Fibroblast of lung (primary cell): ENCODE measurements at regions not wholly inside any gene's neighbourhood (a gene's known extent, or its start where the extent isn't known, plus 50 kb on each side); places are given as distances from the start of the nearest gene placed in this dataset.

ENCODE experiments used
- DNase-seq, 2 donors: peaks; one replicate each; pipeline versions ENCODE4 v3.0.0 to v3.0.0-alpha.2; 2010; ENCODE audit warnings: low read depth in 2 of 2
- H2AFZ ChIP-seq: 2 replicates; pipeline ENCODE4 v1.5.1; 2012; ENCODE audit warnings: low read length, control low read depth, inconsistent platforms
- H3K27ac ChIP-seq: 2 replicates; pipeline ENCODE4 v1.5.1; 2011; ENCODE audit warnings: low read length, control low read depth; ENCODE audit not compliant: insufficient read depth
- H3K27me3 ChIP-seq: 2 replicates; pipeline ENCODE4 v1.5.1; 2011; ENCODE audit warnings: mild to moderate bottlenecking, low read length; ENCODE audit not compliant: control insufficient read depth, insufficient read depth
- H3K36me3 ChIP-seq: 2 replicates; pipeline ENCODE4 v1.5.1; 2011; ENCODE audit warnings: low read length; ENCODE audit not compliant: control insufficient read depth, insufficient read depth
- H3K4me1 ChIP-seq: 2 replicates; pipeline ENCODE4 v1.5.1; 2011; ENCODE audit warnings: low read length; ENCODE audit not compliant: control insufficient read depth, insufficient read depth; ENCODE audit errors: extremely low read depth
- H3K4me2 ChIP-seq: 2 replicates; pipeline ENCODE4 v1.5.1; 2011; ENCODE audit warnings: low read length, control low read depth; ENCODE audit not compliant: insufficient read depth; ENCODE audit errors: extremely low read depth
- H3K4me3 ChIP-seq, 4 experiments: fragments of 200-600 bp in 1 of 4; sonication (generic) in 1 of 4; replicated peaks in 1 of 4; 2 replicates each; pipeline ENCODE4 v1.5.1; 2011 to 2016; ENCODE audit warnings: low read length in 4 of 4, low read depth in 3 of 4, mild to moderate bottlenecking in 3 of 4, control low read depth in 2 of 4, inconsistent platforms in 1 of 4, mixed read lengths in 1 of 4; ENCODE audit not compliant: insufficient read depth in 1 of 4; ENCODE audit errors: control extremely low read depth in 1 of 4
- H3K79me2 ChIP-seq: 2 replicates; pipeline ENCODE4 v1.5.1; 2012; ENCODE audit warnings: mild to moderate bottlenecking, low read length, inconsistent platforms; ENCODE audit not compliant: control insufficient read depth, insufficient read depth
- H3K9ac ChIP-seq: 2 replicates; pipeline ENCODE4 v1.5.1; 2011; ENCODE audit warnings: mild to moderate bottlenecking, low read length, control low read depth; ENCODE audit not compliant: insufficient read depth
- H3K9me3 ChIP-seq: 2 replicates; pipeline ENCODE4 v1.5.1; 2012; ENCODE audit warnings: low read depth, low read length; ENCODE audit not compliant: control insufficient read depth, insufficient read depth
- H4K20me1 ChIP-seq: 2 replicates; pipeline ENCODE4 v1.5.1; 2011; ENCODE audit warnings: low read length; ENCODE audit not compliant: control insufficient read depth, insufficient read depth; ENCODE audit errors: extremely low read depth
- CTCF ChIP-seq, 2 donors: IDR thresholded peaks in 1 of 2; conservative IDR thresholded peaks in 1 of 2; 1 replicate in 1 of 2; 2 replicates in 1 of 2; pipeline ENCODE4 v1.5.1; 2011 to 2012; ENCODE audit warnings: low read length in 2 of 2, control low read depth in 1 of 2, inconsistent platforms in 1 of 2, low read depth in 1 of 2, mild to moderate bottlenecking in 1 of 2
- EZH2 ChIP-seq: IDR thresholded peaks from 2 replicates; pipeline ENCODE4 v1.5.1; 2012; ENCODE audit warnings: low read length, control low read depth, mild to moderate bottlenecking; ENCODE audit errors: missing control alignments

GRCh38 chr22:49158741-49159564 lies 668.7 kb downstream of the BRD1 start:
- Histone ChIP-seq H3K9me3 (no peaks in the 10 kb centered on the region), H2AFZ (no peak overlapping the region), H3K9ac (no peak overlapping the region), H3K4me3 (no peak overlapping the region), H3K36me3 (no peaks in the 10 kb centered on the region), H3K4me2 (no peak overlapping the region), H3K4me1 (no peaks in the 10 kb centered on the region), H3K79me2 (no peaks in the 10 kb centered on the region), H3K27ac (no peak overlapping the region), H4K20me1 (no peaks in the 10 kb centered on the region), H3K27me3 (no peaks in the 10 kb centered on the region)
- no peak for TF ChIP-seq EZH2
- no peak for TF ChIP-seq CTCF (conservative IDR thresholded peaks at IDR 0.05 in 1 of 2, IDR thresholded peaks at IDR 0.05 in 1 of 2; ENCODE audit: low read depth in 1 of 2, low read length in 2 of 2)
- no peak for DNase-seq

GRCh38 chr22:49157529-49158339 lies 669.9 kb downstream of the BRD1 start:
- Histone ChIP-seq H3K36me3 (no peaks in the 10 kb centered on the region), H2AFZ (no peak overlapping the region), H3K4me2 (no peak overlapping the region), H3K4me3 (no peak overlapping the region), H3K9ac (no peak overlapping the region), H3K27ac (no peak overlapping the region), H3K4me1 (no peaks in the 10 kb centered on the region), H3K9me3 (no peaks in the 10 kb centered on the region), H3K79me2 (no peaks in the 10 kb centered on the region), H3K27me3 (no peaks in the 10 kb centered on the region), H4K20me1 (no peaks in the 10 kb centered on the region)
- TF ChIP-seq EZH2 (no peak), CTCF (conservative IDR thresholded peaks at IDR 0.05 in 1 of 2, IDR thresholded peaks at IDR 0.05 in 1 of 2; ENCODE audit: low read depth in 1 of 2, low read length in 2 of 2) (no peak)
- DNase-seq = no peak

- Histone ChIP-seq H3K9me3 (no peaks in the 10 kb centered on the region), H2AFZ (no peak overlapping the region), H3K27me3 (no peaks in the 10 kb centered on the region), H3K36me3 (no peaks in the 10 kb centered on the region), H3K79me2 (no peaks in the 10 kb centered on the region), H3K9ac (no peak overlapping the region), H3K4me1 (no peaks in the 10 kb centered on the region), H3K27ac (no peak overlapping the region), H3K4me3 (no peak overlapping the region), H3K4me2 (no peak overlapping the region), H4K20me1 (no peaks in the 10 kb centered on the region)
- no peak for TF ChIP-seq CTCF (conservative IDR thresholded peaks at IDR 0.05 in 1 of 2, IDR thresholded peaks at IDR 0.05 in 1 of 2; ENCODE audit: low read depth in 1 of 2, low read length in 2 of 2)
- no peak for TF ChIP-seq EZH2
- DNase-seq = no peak
These were observed 670.9 kb downstream of the BRD1 start for GRCh38 chr22:49156662-49157285.
